ENCODE measurements at regions not wholly inside any gene's neighbourhood (a gene's known extent, or its start where the extent isn't known, plus 50 kb on each side); places are given as distances from the start of the nearest gene placed in this dataset.

GRCh38 chr4:123127875-123128274, 205.5 kb upstream of the NUDT6 start:
- no peak overlapping the region for H3K27ac ChIP-seq (ENCODE audit: low read length)
- no peaks in the 10 kb centered on the region for H3K79me2 ChIP-seq (replicated peaks; ENCODE audit: insufficient read depth, low read length)
- H3F3A ChIP-seq (ENCODE audit: insufficient read depth, low read length, poor library complexity, severe bottlenecking): no peaks in the 10 kb centered on the region
- no peak overlapping the region for H2AFZ ChIP-seq (ENCODE audit: low read depth, low read length)
- TF ChIP-seq SMC3 (conservative IDR thresholded peaks at IDR 0.05; ENCODE audit: poor library complexity) (no peak), TAF1 (IDR thresholded peaks at IDR 0.05; ENCODE audit: low read depth) (no peak), EZH2 (IDR thresholded peaks at IDR 0.05; ENCODE audit: borderline replicate concordance, insufficient read depth, low read length, poor library complexity, severe bottlenecking) (no peak), CTCF (IDR thresholded peaks at IDR 0.05; ENCODE audit: poor library complexity, severe bottlenecking) (no peak), RAD21 (conservative IDR thresholded peaks at IDR 0.05) (no peak), POLR2AphosphoS5 (IDR thresholded peaks at IDR 0.05) (no peak), REST (IDR thresholded peaks at IDR 0.05; ENCODE audit: borderline replicate concordance) (no peak), EP300 (conservative IDR thresholded peaks at IDR 0.05; ENCODE audit: poor library complexity, severe bottlenecking) (no peak), MXI1 (conservative IDR thresholded peaks at IDR 0.05; ENCODE audit: poor library complexity, severe bottlenecking) (no peak)
- H4K20me1 ChIP-seq (ENCODE audit: insufficient read depth): no peaks in the 10 kb centered on the region
- no peaks in the 10 kb centered on the region for H3K9me2 ChIP-seq (ENCODE audit: insufficient read depth, low read length)
- no peak overlapping the region for H3K9ac ChIP-seq (ENCODE audit: low read length)
- no peak overlapping the region for H3K4me2 ChIP-seq (ENCODE audit: low read length)
- H3K4me3 ChIP-seq (ENCODE audit: low read length): no peak overlapping the region
- no peaks in the 10 kb centered on the region for H3K27me3 ChIP-seq (ENCODE audit: insufficient read depth, low read depth, low read length)
- no peaks in the 10 kb centered on the region for H3K9me3 ChIP-seq (ENCODE audit: low read length)
- H3K36me3 ChIP-seq (ENCODE audit: insufficient read depth, low read length): no peaks in the 10 kb centered on the region

- no peak overlapping the region for H3K4me2 ChIP-seq (ENCODE audit: low read length)
- H3K9me2 ChIP-seq (ENCODE audit: insufficient read depth, low read length): no peaks in the 10 kb centered on the region
- no peaks in the 10 kb centered on the region for H3K36me3 ChIP-seq (ENCODE audit: insufficient read depth, low read length)
- no peak overlapping the region for H3K27ac ChIP-seq (ENCODE audit: low read length)
- no peaks in the 10 kb centered on the region for H3F3A ChIP-seq (ENCODE audit: insufficient read depth, low read length, poor library complexity, severe bottlenecking)
- H3K4me3 ChIP-seq (ENCODE audit: low read length): no peak overlapping the region
- TF ChIP-seq RAD21 (conservative IDR thresholded peaks at IDR 0.05) (no peak), POLR2AphosphoS5 (IDR thresholded peaks at IDR 0.05) (no peak), EZH2 (IDR thresholded peaks at IDR 0.05; ENCODE audit: borderline replicate concordance, insufficient read depth, low read length, poor library complexity, severe bottlenecking) (no peak), MXI1 (conservative IDR thresholded peaks at IDR 0.05; ENCODE audit: poor library complexity, severe bottlenecking) (no peak), REST (IDR thresholded peaks at IDR 0.05; ENCODE audit: borderline replicate concordance) (no peak), SMC3 (conservative IDR thresholded peaks at IDR 0.05; ENCODE audit: poor library complexity) (no peak), TAF1 (IDR thresholded peaks at IDR 0.05; ENCODE audit: low read depth) (no peak), EP300 (conservative IDR thresholded peaks at IDR 0.05; ENCODE audit: poor library complexity, severe bottlenecking) (no peak), CTCF (IDR thresholded peaks at IDR 0.05; ENCODE audit: poor library complexity, severe bottlenecking) (no peak)
- H2AFZ ChIP-seq (ENCODE audit: low read depth, low read length): no peak overlapping the region
- H4K20me1 ChIP-seq (ENCODE audit: insufficient read depth): no peaks in the 10 kb centered on the region
- no peaks in the 10 kb centered on the region for H3K9me3 ChIP-seq (ENCODE audit: low read length)
- no peak overlapping the region for H3K9ac ChIP-seq (ENCODE audit: low read length)
- H3K79me2 ChIP-seq (replicated peaks; ENCODE audit: insufficient read depth, low read length): no peaks in the 10 kb centered on the region
- H3K27me3 ChIP-seq (ENCODE audit: insufficient read depth, low read depth, low read length): no peaks in the 10 kb centered on the region
Observed at GRCh38 chr4:123133397-123134050, 211.1 kb upstream of the NUDT6 start.
